ENCODE measurements at regions not wholly inside any gene's neighbourhood (a gene's known extent, or its start where the extent isn't known, plus 50 kb on each side); places are given as distances from the start of the nearest gene placed in this dataset.

- Histone ChIP-seq H3K27me3 (replicated peaks in 2 of 5; ENCODE audit: control insufficient read depth in 4 of 5, insufficient read depth in 5 of 5, low read length in 4 of 5) (no peaks in the 10 kb centered on the region), H3K4me3 (ENCODE audit: control insufficient read depth in 1 of 7, extremely low read depth in 1 of 7, insufficient read depth in 4 of 7, low read depth in 2 of 7, low read length in 6 of 7) (no peak overlapping the region), H3K9me3 (ENCODE audit: control extremely low read depth in 1 of 5, control insufficient read depth in 4 of 5, insufficient read depth in 2 of 5, low read depth in 1 of 5, low read length in 4 of 5) (peaks cover 0 to 1% (median 0%) of the 10 kb centered on the region in 5 experiments), H3K27ac (ENCODE audit: insufficient read depth in 1 of 2, low read depth in 1 of 2, low read length in 2 of 2, poor library complexity in 1 of 2, severe bottlenecking in 2 of 2) (no peak overlapping the region), H3K4me1 (ENCODE audit: control extremely low read depth in 1 of 4, control insufficient read depth in 4 of 4, insufficient read depth in 4 of 4, low read length in 3 of 4) (no peaks in the 10 kb centered on the region), H3K36me3 (ENCODE audit: control insufficient read depth in 4 of 4, insufficient read depth in 4 of 4, low read length in 3 of 4) (no peaks in the 10 kb centered on the region)
- WGBS (ENCODE audit: insufficient coverage): 100% methylated on average over 1 of the region's 2 CpGs
- CTCF ChIA-PET: no interaction called here
- POLR2A ChIA-PET: no interaction called here
- DNase-seq: no peak
These were observed 381.9 kb upstream of the PBX1 start for GRCh38 chr1:164177118-164177517.

GRCh38 chr1:164180824-164181223, 378.2 kb upstream of the PBX1 start:
- no peaks in the 10 kb centered on the region for H3K4me1 ChIP-seq (ENCODE audit: control extremely low read depth in 1 of 4, control insufficient read depth in 4 of 4, insufficient read depth in 4 of 4, low read length in 3 of 4)
- H3K36me3 ChIP-seq (ENCODE audit: control insufficient read depth in 4 of 4, insufficient read depth in 4 of 4, low read length in 3 of 4): no peaks in the 10 kb centered on the region
- H3K4me3 ChIP-seq (ENCODE audit: control insufficient read depth in 1 of 7, extremely low read depth in 1 of 7, insufficient read depth in 4 of 7, low read depth in 2 of 7, low read length in 6 of 7): no peak overlapping the region
- ChIA-PET CTCF (no interaction called here), POLR2A (no interaction called here)
- H3K27me3 ChIP-seq (replicated peaks in 2 of 5; ENCODE audit: control insufficient read depth in 4 of 5, insufficient read depth in 5 of 5, low read length in 4 of 5): no peaks in the 10 kb centered on the region
- no peak for DNase-seq
- H3K27ac ChIP-seq (ENCODE audit: insufficient read depth in 1 of 2, low read depth in 1 of 2, low read length in 2 of 2, poor library complexity in 1 of 2, severe bottlenecking in 2 of 2): no peak overlapping the region
- H3K9me3 ChIP-seq (ENCODE audit: control extremely low read depth in 1 of 5, control insufficient read depth in 4 of 5, insufficient read depth in 2 of 5, low read depth in 1 of 5, low read length in 4 of 5): no peaks in the 10 kb centered on the region

- Histone ChIP-seq H3K9me3 (ENCODE audit: control extremely low read depth in 1 of 5, control insufficient read depth in 4 of 5, insufficient read depth in 2 of 5, low read depth in 1 of 5, low read length in 4 of 5) (no peaks in the 10 kb centered on the region), H3K4me1 (ENCODE audit: control extremely low read depth in 1 of 4, control insufficient read depth in 4 of 4, insufficient read depth in 4 of 4, low read length in 3 of 4) (no peaks in the 10 kb centered on the region), H3K27ac (ENCODE audit: insufficient read depth in 1 of 2, low read depth in 1 of 2, low read length in 2 of 2, poor library complexity in 1 of 2, severe bottlenecking in 2 of 2) (no peak overlapping the region), H3K36me3 (ENCODE audit: control insufficient read depth in 4 of 4, insufficient read depth in 4 of 4, low read length in 3 of 4) (no peaks in the 10 kb centered on the region), H3K4me3 (ENCODE audit: control insufficient read depth in 1 of 7, extremely low read depth in 1 of 7, insufficient read depth in 4 of 7, low read depth in 2 of 7, low read length in 6 of 7) (no peak overlapping the region), H3K27me3 (replicated peaks in 2 of 5; ENCODE audit: control insufficient read depth in 4 of 5, insufficient read depth in 5 of 5, low read length in 4 of 5) (no peaks in the 10 kb centered on the region)
- DNase-seq: no peak
- 87% methylated on average over 3 of the region's 4 CpGs for WGBS (ENCODE audit: insufficient coverage)
- ChIA-PET POLR2A (no interaction called here), CTCF (no interaction called here)
These were observed 374.9 kb upstream of the PBX1 start for GRCh38 chr1:164183854-164184635.

DNA sequence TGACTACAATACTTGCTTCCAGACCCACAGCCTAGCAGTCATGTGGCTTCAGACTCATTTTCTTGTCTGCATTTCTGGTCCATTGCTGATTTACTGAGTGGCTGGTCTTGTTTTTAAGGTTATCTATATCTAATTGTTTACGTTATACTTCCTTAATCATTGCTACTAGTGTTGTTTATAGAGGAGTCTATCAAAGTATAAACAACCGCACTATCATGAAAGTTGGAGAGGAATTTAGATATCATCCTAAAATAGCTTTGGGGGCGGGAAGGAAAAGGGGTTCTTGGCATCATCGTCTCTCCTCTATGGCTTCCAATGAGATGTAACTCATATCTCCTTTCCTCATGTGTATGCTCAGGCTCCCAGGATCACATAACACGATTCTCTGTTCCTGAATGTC, 372.1 kb upstream of the PBX1 start:
- H3K4me3 ChIP-seq (ENCODE audit: control insufficient read depth in 1 of 7, extremely low read depth in 1 of 7, insufficient read depth in 4 of 7, low read depth in 2 of 7, low read length in 6 of 7): no peak overlapping the region
- POLR2A ChIA-PET: no interaction called here
- CTCF ChIA-PET: no interaction called here
- DNase-seq: no peak
- no peaks in the 10 kb centered on the region for H3K36me3 ChIP-seq (ENCODE audit: control insufficient read depth in 4 of 4, insufficient read depth in 4 of 4, low read length in 3 of 4)
- H3K4me1 ChIP-seq (ENCODE audit: control extremely low read depth in 1 of 4, control insufficient read depth in 4 of 4, insufficient read depth in 4 of 4, low read length in 3 of 4): no peaks in the 10 kb centered on the region
- H3K9me3 ChIP-seq (ENCODE audit: control extremely low read depth in 1 of 5, control insufficient read depth in 4 of 5, insufficient read depth in 2 of 5, low read depth in 1 of 5, low read length in 4 of 5): no peaks in the 10 kb centered on the region
- no peaks in the 10 kb centered on the region for H3K27me3 ChIP-seq (replicated peaks in 2 of 5; ENCODE audit: control insufficient read depth in 4 of 5, insufficient read depth in 5 of 5, low read length in 4 of 5)
- no peak overlapping the region for H3K27ac ChIP-seq (ENCODE audit: insufficient read depth in 1 of 2, low read depth in 1 of 2, low read length in 2 of 2, poor library complexity in 1 of 2, severe bottlenecking in 2 of 2)
- WGBS (ENCODE audit: insufficient coverage): 94% methylated on average over 2 of the region's 5 CpGs

DNA sequence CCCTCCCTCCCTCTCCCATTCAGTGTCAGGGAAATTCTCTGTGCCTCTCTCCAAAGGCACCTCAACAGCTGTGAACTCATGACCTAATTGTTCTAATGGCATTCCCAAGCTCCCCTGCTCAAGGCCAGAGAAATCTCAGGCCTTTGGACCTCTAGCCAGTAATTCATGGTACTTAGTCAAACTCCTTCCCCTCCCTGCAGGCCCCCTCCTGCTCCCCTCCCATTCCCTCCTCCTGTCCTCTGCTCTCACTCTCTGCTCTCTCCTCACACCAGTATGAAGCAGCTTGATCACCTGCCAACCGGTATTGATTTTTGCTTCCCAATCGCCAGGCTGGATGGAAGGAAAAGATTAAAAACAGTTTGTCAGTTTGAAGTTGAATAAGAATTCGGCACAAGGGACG, 370.5 kb upstream of the PBX1 start:
- ChIA-PET POLR2A (no interaction called here), CTCF (interaction anchor here (1.3 kb wide), 1 partner anchor 598 kb away, joined by 3 read pairs; no protein-coding TSS in a partner anchor)
- WGBS (ENCODE audit: insufficient coverage): 47% methylated on average over 4 of the region's 4 CpGs
- Histone ChIP-seq H3K27me3 (replicated peaks in 2 of 5; ENCODE audit: control insufficient read depth in 4 of 5, insufficient read depth in 5 of 5, low read length in 4 of 5) (no peaks in the 10 kb centered on the region), H3K4me1 (ENCODE audit: control extremely low read depth in 1 of 4, control insufficient read depth in 4 of 4, insufficient read depth in 4 of 4, low read length in 3 of 4) (no peaks in the 10 kb centered on the region), H3K4me3 (ENCODE audit: control insufficient read depth in 1 of 7, extremely low read depth in 1 of 7, insufficient read depth in 4 of 7, low read depth in 2 of 7, low read length in 6 of 7) (no peak overlapping the region), H3K9me3 (ENCODE audit: control extremely low read depth in 1 of 5, control insufficient read depth in 4 of 5, insufficient read depth in 2 of 5, low read depth in 1 of 5, low read length in 4 of 5) (peaks cover 0 to 2% (median 0%) of the 10 kb centered on the region in 5 experiments), H3K27ac (ENCODE audit: insufficient read depth in 1 of 2, low read depth in 1 of 2, low read length in 2 of 2, poor library complexity in 1 of 2, severe bottlenecking in 2 of 2) (no peak overlapping the region), H3K36me3 (ENCODE audit: control insufficient read depth in 4 of 4, insufficient read depth in 4 of 4, low read length in 3 of 4) (no peaks in the 10 kb centered on the region)
- DNase-seq: no peak

DNA sequence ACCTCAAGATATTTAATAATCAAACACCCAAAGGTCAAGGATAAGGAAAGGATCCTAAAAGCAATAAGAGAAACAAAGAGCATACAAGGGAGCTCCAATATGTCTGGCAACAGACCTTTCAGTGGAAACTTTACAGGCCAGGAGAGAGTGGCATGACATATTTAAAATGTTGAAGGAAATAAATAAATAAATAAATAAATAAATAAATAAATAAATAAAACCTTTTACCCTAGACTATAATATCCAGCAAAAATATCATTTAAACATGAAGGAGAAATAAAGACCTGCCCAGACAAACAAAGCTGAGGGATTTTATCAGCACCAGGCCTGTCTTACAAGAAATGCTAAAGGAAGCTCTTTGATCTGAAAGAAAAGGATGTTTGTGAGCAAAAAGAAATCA, 367.8 kb upstream of the PBX1 start:
- no peaks in the 10 kb centered on the region for H3K27me3 ChIP-seq (replicated peaks in 2 of 5; ENCODE audit: control insufficient read depth in 4 of 5, insufficient read depth in 5 of 5, low read length in 4 of 5)
- POLR2A ChIA-PET: no interaction called here
- CTCF ChIA-PET: no interaction called here
- no peaks in the 10 kb centered on the region for H3K36me3 ChIP-seq (ENCODE audit: control insufficient read depth in 4 of 4, insufficient read depth in 4 of 4, low read length in 3 of 4)
- H3K9me3 ChIP-seq (ENCODE audit: control extremely low read depth in 1 of 5, control insufficient read depth in 4 of 5, insufficient read depth in 2 of 5, low read depth in 1 of 5, low read length in 4 of 5): peaks cover 0 to 2% (median 0%) of the 10 kb centered on the region in 5 experiments
- H3K4me3 ChIP-seq (ENCODE audit: control insufficient read depth in 1 of 7, extremely low read depth in 1 of 7, insufficient read depth in 4 of 7, low read depth in 2 of 7, low read length in 6 of 7): no peak overlapping the region
- no peak for DNase-seq
- H3K4me1 ChIP-seq (ENCODE audit: control extremely low read depth in 1 of 4, control insufficient read depth in 4 of 4, insufficient read depth in 4 of 4, low read length in 3 of 4): no peaks in the 10 kb centered on the region
- no peak overlapping the region for H3K27ac ChIP-seq (ENCODE audit: insufficient read depth in 1 of 2, low read depth in 1 of 2, low read length in 2 of 2, poor library complexity in 1 of 2, severe bottlenecking in 2 of 2)

- CTCF ChIA-PET: no interaction called here
- H3K27me3 ChIP-seq (replicated peaks in 2 of 5; ENCODE audit: control insufficient read depth in 4 of 5, insufficient read depth in 5 of 5, low read length in 4 of 5): no peaks in the 10 kb centered on the region
- no peaks in the 10 kb centered on the region for H3K36me3 ChIP-seq (ENCODE audit: control insufficient read depth in 4 of 4, insufficient read depth in 4 of 4, low read length in 3 of 4)
These were observed 348.7 kb upstream of the PBX1 start for GRCh38 chr1:164210211-164210739.

More at GRCh38 chr1:164210211-164210739, 348.7 kb upstream of the PBX1 start:
- H3K4me1 ChIP-seq (ENCODE audit: control extremely low read depth in 1 of 4, control insufficient read depth in 4 of 4, insufficient read depth in 4 of 4, low read length in 3 of 4): no peaks in the 10 kb centered on the region
- H3K9me3 ChIP-seq (ENCODE audit: control extremely low read depth in 1 of 5, control insufficient read depth in 4 of 5, insufficient read depth in 2 of 5, low read depth in 1 of 5, low read length in 4 of 5): peaks cover 0 to 1% (median 0%) of the 10 kb centered on the region in 5 experiments
- no peak overlapping the region for H3K4me3 ChIP-seq (ENCODE audit: control insufficient read depth in 1 of 7, extremely low read depth in 1 of 7, insufficient read depth in 4 of 7, low read depth in 2 of 7, low read length in 6 of 7)
- H3K27ac ChIP-seq (ENCODE audit: insufficient read depth in 1 of 2, low read depth in 1 of 2, low read length in 2 of 2, poor library complexity in 1 of 2, severe bottlenecking in 2 of 2): no peak overlapping the region
- DNase-seq: no peak
- POLR2A ChIA-PET: no interaction called here
- WGBS (ENCODE audit: insufficient coverage): 77% methylated on average over 2 of the region's 3 CpGs

Data from common myeloid progenitor, CD34-positive (primary cell).